Adrenal gland (tissue), 9 donors: ENCODE measurements at regions not wholly inside any gene's neighbourhood (a gene's known extent, or its start where the extent isn't known, plus 50 kb on each side); places are given as distances from the start of the nearest gene placed in this dataset.

Source experiments
- DNase-seq, 7 donors: peaks; one replicate each; pipeline ENCODE4 v3.0.0-alpha.2; 2019 to 2020
- H3K27ac ChIP-seq, 5 donors: fragments of 200-600 bp; sonication (generic) in 4 of 5; 1 replicate in 3 of 5; 2 replicates in 2 of 5; pipeline versions ENCODE4 v1.5.1 to v1.8.0; 2016 to 2020; ENCODE audit warnings: mild to moderate bottlenecking in 1 of 5
- H3K27me3 ChIP-seq: fragments of 200-600 bp; 2 replicates; pipeline ENCODE4 v1.8.0; 2021
- H3K36me3 ChIP-seq, 2 donors: fragments of 200-600 bp; replicated peaks in 1 of 2; 1 replicate in 1 of 2; 2 replicates in 1 of 2; pipeline versions ENCODE4 v1.5.1 to v1.8.0; 2018 to 2022
- H3K4me1 ChIP-seq, 2 donors: fragments of 200-600 bp; replicated peaks in 1 of 2; 1 replicate in 1 of 2; 2 replicates in 1 of 2; pipeline versions ENCODE4 v1.5.1 to v1.8.0; 2018 to 2021
- H3K4me3 ChIP-seq, 4 donors: fragments of 200-600 bp; sonication (generic) in 3 of 4; one replicate each; pipeline ENCODE4 v1.5.1; 2016 to 2018
- H3K9me3 ChIP-seq, 3 donors: fragments of 200-600 bp; sonication (generic) in 1 of 3; replicated peaks in 1 of 3; 1 replicate in 2 of 3; 2 replicates in 1 of 3; pipeline versions ENCODE4 v1.5.1 to v1.8.0; 2016 to 2021
- CTCF ChIP-seq, 6 experiments: fragments of 450-650 bp in 4 of 6; fragments of 200-600 bp in 2 of 6; sonication (generic) in 1 of 6; IDR thresholded peaks; 1 replicate in 5 of 6; 2 replicates in 1 of 6; pipeline versions ENCODE4 v1.5.1 to v1.8.0; 2016 to 2021; ENCODE audit warnings: antibody characterized with exemption in 6 of 6, mild to moderate bottlenecking in 2 of 6, moderate library complexity in 1 of 6
- POLR2A ChIP-seq, 2 donors: fragments of 450-650 bp; IDR thresholded peaks; one replicate each; pipeline ENCODE4 v1.6.1; 2017; ENCODE audit warnings: antibody characterized with exemption in 2 of 2, mild to moderate bottlenecking in 2 of 2, moderate library complexity in 1 of 2
- WGBS, 4 donors: extraction: QIAGEN DNeasy Blood & Tissue Kit in 2 of 4; methylation state at CpG; one replicate each; pipeline versions ENCODE4 v1.1.5 to v1.1.7; 2013 to 2017; 5-methylcytosine and 5-hydroxymethylcytosine counted together
- intact Hi-C, 2 donors: fragments of 100-400 bp; cut with DNase I; formaldehyde crosslinking; loops; one replicate each; pipeline versions ENCODE4 v1.14.1 to v1.15.0; 2022 to 2023
- donor health status: healthy with polysubstance abuse.
- donor health status: Bipolar disorder and iron deficiency.
- donor health status: DM: yes; HTN: yes; CAD: no.
- donor health status: DM: no; HTN: no; CAD: no.
- donor health status: DM: no; HTN: no; CAD: no.

GRCh38 chr3:30486368-30486767 is 120.0 kb upstream of the TGFBR2 start:
- no peak for TF ChIP-seq POLR2A (IDR thresholded peaks at IDR 0.05)
- no peak for DNase-seq
- H3K4me1 ChIP-seq, result no peaks in the 10 kb centered on the region
- intact Hi-C loops, result no loop called here
- no peak overlapping the region for H3K27ac ChIP-seq
- H3K36me3 ChIP-seq, result no peaks in the 10 kb centered on the region
- H3K4me3 ChIP-seq, result no peak overlapping the region
- H3K9me3 ChIP-seq, result no peaks in the 10 kb centered on the region
- H3K27me3 ChIP-seq, result no peaks in the 10 kb centered on the region
- 58 to 65% (median 61%) methylated on average over 2 of the region's 2 CpGs for WGBS, 4 donors

- DNase-seq, result no peak
- Histone ChIP-seq H3K27me3 (no peaks in the 10 kb centered on the region), H3K27ac (no peak overlapping the region), H3K4me3 (no peak overlapping the region), H3K4me1 (peaks cover 0 to under 1% of the 10 kb centered on the region in 2 donors), H3K36me3 (no peaks in the 10 kb centered on the region), H3K9me3 (no peaks in the 10 kb centered on the region)
- intact Hi-C loops, result no loop called here
- whole genome bisulfite sequencing, 4 donors, result 81 to 94% (median 89%) methylated on average over 4 of the region's 4 CpGs
- TF ChIP-seq CTCF (IDR thresholded peaks at IDR 0.05) (no peak), POLR2A (IDR thresholded peaks at IDR 0.05) (no peak)
These were observed 118.2 kb upstream of the TGFBR2 start for GRCh38 chr3:30488070-30488756.

- TF ChIP-seq CTCF (IDR thresholded peaks at IDR 0.05), result no peak
- no peak for TF ChIP-seq POLR2A (IDR thresholded peaks at IDR 0.05)
- intact Hi-C loops, result no loop called here
- 71 to 80% (median 76%) methylated on average over 6 of the region's 6 CpGs for WGBS, 4 donors
- no peak for DNase-seq
- Histone ChIP-seq H3K27ac (peak overlapping the region in 2 of 5 donors; percentile 41), H3K4me3 (no peak overlapping the region), H3K36me3 (no peaks in the 10 kb centered on the region), H3K4me1 (peaks cover 0 to 26% of the 10 kb centered on the region in 2 donors), H3K9me3 (no peaks in the 10 kb centered on the region), H3K27me3 (no peaks in the 10 kb centered on the region)
These were observed 113.8 kb upstream of the TGFBR2 start for GRCh38 chr3:30492322-30493192.

GRCh38 chr3:30493911-30494311 is 112.5 kb upstream of the TGFBR2 start:
- DNase-seq, result peak in 1 of 7 donors; percentile 41
- Histone ChIP-seq H3K4me1 (peaks cover 0 to 30% of the 10 kb centered on the region in 2 donors), H3K36me3 (no peaks in the 10 kb centered on the region), H3K27ac (peak overlapping the region in 2 of 5 donors; percentile 37 to 55), H3K27me3 (no peaks in the 10 kb centered on the region), H3K4me3 (no peak overlapping the region), H3K9me3 (no peaks in the 10 kb centered on the region)
- intact Hi-C loops, result no loop called here
- TF ChIP-seq POLR2A (IDR thresholded peaks at IDR 0.05), result no peak
- no peak for TF ChIP-seq CTCF (IDR thresholded peaks at IDR 0.05)
- WGBS, 4 donors, result 59 to 70% (median 64%) methylated on average over 2 of the region's 2 CpGs
